Panc1 (cell line): ENCODE measurements at regions not wholly inside any gene's neighbourhood (a gene's known extent, or its start where the extent isn't known, plus 50 kb on each side); places are given as distances from the start of the nearest gene placed in this dataset.

Experiments used
- ATAC-seq: fragments of 200-7000 bp; cut with Tn5 transposase; 2 replicates; pipeline ENCODE4 v1.9.1; 2020; ENCODE audit warnings: mild to moderate bottlenecking, moderate library complexity
- BruUV-seq: library from RNA; stranded (reverse); fragments of 400-500 nt; replicated peaks from 2 replicates; lab custom pipeline; 2021; lab: Mats Ljungman, UMichigan
- CTCF ChIA-PET: fragments of 300-600 bp; sonication (Branson Sonifier 250); formaldehyde crosslinking; loops from one replicate; lab custom pipeline; 2022; ENCODE audit warnings: antibody characterized with exemption; lab: Charles Lee
- POLR2A ChIA-PET: fragments of 300-600 bp; sonication (Branson Sonifier 250); formaldehyde crosslinking; loops from one replicate; lab custom pipeline; 2022; ENCODE audit warnings: antibody characterized with exemption; lab: Charles Lee
- DNase-seq: peaks from one replicate; pipeline ENCODE4 v3.0.0-alpha.2; 2010; ENCODE audit warnings: low read depth, low spot score
- H3K27ac ChIP-seq: 2 replicates; pipeline ENCODE4 v1.5.1; 2011; ENCODE audit warnings: mild to moderate bottlenecking, low read length, inconsistent platforms
- H3K27me3 ChIP-seq: fragments of 200-500 bp; sonication (Bioruptor generic); 2 replicates; pipeline ENCODE4 v1.6.0; 2014; ENCODE audit warnings: low read length, inconsistent platforms; ENCODE audit not compliant: control insufficient read depth, insufficient read depth
- H3K36me3 ChIP-seq: fragments of 200-500 bp; sonication (Bioruptor generic); 2 replicates; pipeline ENCODE4 v1.5.1; 2014; ENCODE audit warnings: inconsistent platforms, mild to moderate bottlenecking, low read length, moderate library complexity; ENCODE audit not compliant: control insufficient read depth, insufficient read depth
- H3K4me1 ChIP-seq: 2 replicates; pipeline ENCODE4 v1.5.1; 2011; ENCODE audit warnings: inconsistent platforms, mild to moderate bottlenecking, low read length, moderate library complexity; ENCODE audit not compliant: control insufficient read depth, insufficient read depth
- H3K4me3 ChIP-seq, 2 experiments: 2 replicates each; pipeline ENCODE4 v1.5.1; 2011 to 2012; ENCODE audit warnings: low read depth in 2 of 2, low read length in 2 of 2, mild to moderate bottlenecking in 2 of 2, inconsistent platforms in 1 of 2, moderate library complexity in 1 of 2
- H3K9me3 ChIP-seq: fragments of 200-500 bp; sonication (Bioruptor generic); 2 replicates; pipeline ENCODE4 v1.5.1; 2014; ENCODE audit warnings: low read depth, mild to moderate bottlenecking, inconsistent platforms, low read length, moderate library complexity; ENCODE audit not compliant: control insufficient read depth, insufficient read depth
- CTCF ChIP-seq: fragments of 450-650 bp; IDR thresholded peaks from 2 replicates; pipeline ENCODE4 v1.5.1; 2017; ENCODE audit warnings: mild to moderate bottlenecking
- POLR2AphosphoS5 ChIP-seq: IDR thresholded peaks from 2 replicates; pipeline ENCODE4 v1.6.1; 2012; ENCODE audit warnings: mild to moderate bottlenecking, low read depth, low read length, moderate library complexity
- SIN3A ChIP-seq: IDR thresholded peaks from 2 replicates; pipeline ENCODE4 v1.6.1; 2012; ENCODE audit warnings: low read depth, mild to moderate bottlenecking, low read length, moderate library complexity, borderline replicate concordance; ENCODE audit not compliant: insufficient read depth
- TCF7L2 ChIP-seq: IDR thresholded peaks from 2 replicates; pipeline ENCODE4 v1.6.1; 2011; ENCODE audit warnings: mild to moderate bottlenecking, low read depth, low read length, inconsistent platforms
- in situ Hi-C: cut with HindIII; loops from 2 replicates; pipeline ENCODE4 v1.10.0; 2016; ENCODE audit warnings: low sequenced_read_pairs, low pct_unique_long_range_greater_than_20kb
- intact Hi-C: fragments of 100-400 bp; cut with micrococcal nuclease; formaldehyde crosslinking; loops from one replicate; pipeline ENCODE4 v1.10.0; 2022; ENCODE audit not compliant: unreplicated experiment

GRCh38 chr9:109728686-109729300, 51.2 kb upstream of the PALM2AKAP2 start:
- CTCF ChIA-PET = no interaction called here

GRCh38 chr9:109729513-109729912, 50.5 kb upstream of the PALM2AKAP2 start:
- Histone ChIP-seq H3K4me1 (no peaks in the 10 kb centered on the region), H3K9me3 (no peaks in the 10 kb centered on the region), H3K27ac (no peak overlapping the region), H3K4me3 (no peak overlapping the region), H3K27me3 (no peaks in the 10 kb centered on the region), H3K36me3 (no peaks in the 10 kb centered on the region)
- CTCF ChIA-PET = no interaction called here
- ATAC-seq = no peak
- no peak for DNase-seq
- TF ChIP-seq CTCF (no peak), TCF7L2 (no peak), SIN3A (no peak)
- POLR2A ChIA-PET = no interaction called here
- intact Hi-C loops = no loop called here
- no TSS peak for BruUV-seq
- in situ Hi-C loops = no loop called here

More at GRCh38 chr9:109728686-109729300, 51.2 kb upstream of the PALM2AKAP2 start:
- in situ Hi-C loops = no loop called here
- ATAC-seq (no peak), DNase-seq (no peak)
- BruUV-seq = no TSS peak
- TF ChIP-seq CTCF (no peak), POLR2AphosphoS5 (no peak), TCF7L2 (no peak), SIN3A (no peak)
- POLR2A ChIA-PET = no interaction called here
- H3K27me3 ChIP-seq = no peaks in the 10 kb centered on the region
- no peaks in the 10 kb centered on the region for H3K4me1 ChIP-seq
- no peak overlapping the region for H3K27ac ChIP-seq
- no peak overlapping the region for H3K4me3 ChIP-seq
- no peaks in the 10 kb centered on the region for H3K36me3 ChIP-seq
- H3K9me3 ChIP-seq = no peaks in the 10 kb centered on the region
- intact Hi-C loops = no loop called here
